Lower lobe of right lung (tissue), 2 donors: ENCODE measurements at regions not wholly inside any gene's neighbourhood (a gene's known extent, or its start where the extent isn't known, plus 50 kb on each side); places are given as distances from the start of the nearest gene placed in this dataset.

Experiments
- ATAC-seq, 2 donors: fragments of 200-7000 bp; cut with Tn5 transposase; one replicate each; pipeline ENCODE4 v1.9.1; 2020 to 2022; ENCODE audit warnings: mild to moderate bottlenecking in 2 of 2, moderate library complexity in 2 of 2
- DNase-seq: peaks from one replicate; pipeline ENCODE4 v3.0.0-alpha.2; 2020
- H3K27ac ChIP-seq: fragments of 200-600 bp; one replicate; pipeline ENCODE4 v1.8.0; 2022
- H3K27me3 ChIP-seq: fragments of 200-600 bp; one replicate; pipeline ENCODE4 v1.8.0; 2022; ENCODE audit warnings: low read depth
- H3K36me3 ChIP-seq: fragments of 200-600 bp; one replicate; pipeline ENCODE4 v1.8.0; 2022; ENCODE audit warnings: mild to moderate bottlenecking
- H3K4me1 ChIP-seq: fragments of 200-600 bp; one replicate; pipeline ENCODE4 v1.8.0; 2022
- H3K4me3 ChIP-seq: fragments of 200-600 bp; one replicate; pipeline ENCODE4 v1.8.0; 2022; ENCODE audit warnings: mild to moderate bottlenecking
- H3K9me3 ChIP-seq: fragments of 200-600 bp; one replicate; pipeline ENCODE4 v1.8.0; 2022
- intact Hi-C: fragments of 100-400 bp; cut with DNase I; formaldehyde crosslinking; loops from one replicate; pipeline ENCODE4 v1.11.0; 2022
- TF ChIP-seq, protein P1 (sequence below): fragments of 200-600 bp; IDR thresholded peaks from one replicate; pipeline ENCODE4 v1.8.0; 2022; ENCODE audit warnings: antibody characterized with exemption, mild to moderate bottlenecking
- donor health status: DM: no; HTN: yes; CAD: no; lungs with severe emphysema.

DNA sequence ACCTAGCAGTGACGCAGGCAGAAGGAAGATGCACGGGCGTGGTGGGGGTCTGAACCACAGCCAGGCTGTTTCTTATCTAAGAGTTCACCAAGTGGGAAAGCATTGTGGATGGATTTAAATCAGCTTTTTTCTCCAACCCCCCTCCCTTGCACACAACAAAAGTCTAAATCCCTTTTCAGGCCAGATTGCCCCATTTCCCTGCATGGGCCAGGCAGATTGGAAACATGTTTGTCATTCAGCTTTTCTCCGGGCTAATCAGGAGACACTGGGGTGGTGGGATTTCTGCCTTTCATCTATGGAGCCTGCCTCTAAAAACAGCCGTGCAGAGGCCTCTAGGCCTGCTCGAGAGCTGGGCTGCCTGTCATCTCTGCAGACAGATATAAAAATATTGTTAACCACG, 166.3 kb upstream of the LEF1 start:
- intact Hi-C loops = no loop called here
- no peaks in the 10 kb centered on the region for H3K27me3 ChIP-seq
- no peak for ATAC-seq

DNA sequence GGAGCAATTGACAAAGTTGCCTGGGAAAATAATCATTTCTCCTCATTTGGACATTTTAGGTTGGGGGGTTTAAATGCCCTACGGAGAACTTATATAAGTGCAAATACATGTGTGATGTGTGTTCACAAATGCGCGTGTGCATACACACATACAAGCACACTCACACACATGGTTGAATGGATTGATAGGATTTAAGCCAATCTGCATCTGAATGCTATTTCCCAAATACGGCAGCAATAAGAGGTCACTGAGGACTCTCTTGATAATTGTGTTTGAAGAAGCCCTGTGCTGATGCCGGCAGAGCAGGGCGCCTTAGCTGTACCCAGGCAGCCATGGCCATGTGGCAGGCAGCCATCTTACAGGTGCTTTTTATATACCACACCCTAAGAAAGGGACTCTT, 165.3 kb upstream of the LEF1 start:
- H3K4me3 ChIP-seq = no peak overlapping the region
- peaks cover 4% of the 10 kb centered on the region for H3K4me1 ChIP-seq
- H3K27ac ChIP-seq = no peak overlapping the region
- intact Hi-C loops = no loop called here
- no peaks in the 10 kb centered on the region for H3K36me3 ChIP-seq
- DNase-seq = no peak
- no peaks in the 10 kb centered on the region for H3K27me3 ChIP-seq
- TF ChIP-seq, protein P1, sequence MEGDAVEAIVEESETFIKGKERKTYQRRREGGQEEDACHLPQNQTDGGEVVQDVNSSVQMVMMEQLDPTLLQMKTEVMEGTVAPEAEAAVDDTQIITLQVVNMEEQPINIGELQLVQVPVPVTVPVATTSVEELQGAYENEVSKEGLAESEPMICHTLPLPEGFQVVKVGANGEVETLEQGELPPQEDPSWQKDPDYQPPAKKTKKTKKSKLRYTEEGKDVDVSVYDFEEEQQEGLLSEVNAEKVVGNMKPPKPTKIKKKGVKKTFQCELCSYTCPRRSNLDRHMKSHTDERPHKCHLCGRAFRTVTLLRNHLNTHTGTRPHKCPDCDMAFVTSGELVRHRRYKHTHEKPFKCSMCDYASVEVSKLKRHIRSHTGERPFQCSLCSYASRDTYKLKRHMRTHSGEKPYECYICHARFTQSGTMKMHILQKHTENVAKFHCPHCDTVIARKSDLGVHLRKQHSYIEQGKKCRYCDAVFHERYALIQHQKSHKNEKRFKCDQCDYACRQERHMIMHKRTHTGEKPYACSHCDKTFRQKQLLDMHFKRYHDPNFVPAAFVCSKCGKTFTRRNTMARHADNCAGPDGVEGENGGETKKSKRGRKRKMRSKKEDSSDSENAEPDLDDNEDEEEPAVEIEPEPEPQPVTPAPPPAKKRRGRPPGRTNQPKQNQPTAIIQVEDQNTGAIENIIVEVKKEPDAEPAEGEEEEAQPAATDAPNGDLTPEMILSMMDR = no peak
- ATAC-seq = no peak
- no peaks in the 10 kb centered on the region for H3K9me3 ChIP-seq

More for the DNA sequence above, 166.3 kb upstream of the LEF1 start:
- no peak for DNase-seq
- no peak overlapping the region for H3K27ac ChIP-seq
- H3K4me3 ChIP-seq = no peak overlapping the region
- peaks cover 4% of the 10 kb centered on the region for H3K4me1 ChIP-seq
- H3K9me3 ChIP-seq = no peaks in the 10 kb centered on the region
- no peaks in the 10 kb centered on the region for H3K36me3 ChIP-seq
- TF ChIP-seq, protein P1 = no peak

DNA sequence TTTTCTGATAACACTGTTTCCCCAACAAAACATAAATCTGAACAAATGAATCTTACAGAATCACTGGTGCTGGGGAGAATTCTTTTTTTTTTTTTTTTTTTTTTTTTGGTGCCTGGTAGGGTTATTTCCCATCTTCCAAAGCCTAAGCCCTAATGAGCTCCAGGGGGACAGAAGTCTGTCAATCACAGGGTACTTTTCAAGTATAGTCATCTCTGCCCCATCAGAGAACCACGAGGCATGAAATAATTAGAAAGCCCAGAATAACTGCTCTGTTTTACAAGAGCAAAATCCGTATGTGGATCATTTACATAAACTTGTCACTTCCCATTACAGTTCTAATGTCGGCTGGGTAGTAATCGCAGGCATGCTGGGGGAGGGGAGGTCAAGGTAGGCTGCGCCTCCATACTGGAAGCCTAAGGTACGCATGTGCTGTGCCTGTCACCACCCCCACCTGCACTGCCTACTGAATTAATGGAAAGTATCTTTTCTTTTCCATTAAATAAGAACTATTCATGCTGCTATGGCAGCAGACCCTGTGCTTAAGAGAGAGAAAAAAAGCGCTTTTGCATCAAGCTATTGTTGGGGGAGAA, 164.7 kb upstream of the LEF1 start:
- Histone ChIP-seq H3K36me3 (no peaks in the 10 kb centered on the region), H3K4me1 (peaks cover 4% of the 10 kb centered on the region), H3K27me3 (no peaks in the 10 kb centered on the region), H3K4me3 (no peak overlapping the region), H3K9me3 (no peaks in the 10 kb centered on the region), H3K27ac (no peak overlapping the region)
- DNase-seq (no peak), ATAC-seq (no peak)
- intact Hi-C loops = no loop called here
- TF ChIP-seq, protein P1 = no peak

DNA sequence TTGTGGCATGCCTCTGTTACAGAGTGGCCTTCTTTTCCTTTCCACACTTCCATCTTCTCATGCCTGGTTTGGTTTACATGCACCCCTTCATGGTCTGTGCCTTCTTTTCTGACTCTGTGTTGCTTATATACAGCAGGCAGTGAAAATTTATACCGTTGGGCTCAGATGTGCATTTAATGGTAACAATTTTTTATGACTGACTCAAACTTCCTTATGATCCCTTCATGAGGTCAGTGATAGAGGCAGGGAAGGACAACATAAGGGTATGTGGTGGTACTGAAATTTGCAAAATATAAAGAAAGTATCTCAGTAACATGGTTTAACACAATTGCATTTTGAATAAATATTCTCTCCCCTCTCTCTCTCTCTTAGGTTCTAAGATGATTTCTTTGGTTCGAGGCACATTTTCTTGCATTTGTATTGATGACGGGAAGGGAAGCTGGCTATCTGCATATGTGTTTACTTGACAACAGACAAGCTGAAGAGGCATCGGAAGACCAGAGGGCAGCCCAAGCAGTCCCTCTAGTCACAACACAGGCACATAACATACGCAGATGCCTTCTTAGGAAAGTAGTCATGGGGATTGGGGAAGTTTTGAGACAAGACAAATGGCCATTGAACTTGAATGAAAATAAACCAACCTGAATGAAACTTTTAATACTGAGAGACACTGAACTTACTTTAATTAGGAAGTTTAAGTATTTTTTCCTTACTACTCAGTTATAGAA, 163.3 kb upstream of the LEF1 start:
- no peak for ATAC-seq
- H3K9me3 ChIP-seq = no peaks in the 10 kb centered on the region
- TF ChIP-seq, protein P1 = no peak

DNA sequence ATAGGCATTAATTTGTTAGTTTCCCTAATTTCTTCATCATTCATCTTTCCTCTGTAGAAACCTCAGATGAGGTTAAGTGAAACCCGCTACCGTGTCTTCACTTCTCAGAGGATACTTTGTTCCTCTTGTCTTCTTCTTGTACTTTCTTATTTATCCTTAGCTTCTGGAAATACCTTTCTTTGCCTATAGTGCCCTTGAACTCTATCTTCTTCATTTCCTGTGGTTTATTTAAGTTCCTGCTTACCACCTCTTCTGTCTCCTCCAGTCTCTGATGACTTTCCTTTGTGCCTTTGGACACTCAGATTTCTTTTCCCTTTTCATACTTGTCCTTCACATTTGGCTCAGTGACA, 159.6 kb upstream of the LEF1 start:
- intact Hi-C loops = no loop called here
- ATAC-seq = no peak
- H3K27ac ChIP-seq = no peak overlapping the region
- no peaks in the 10 kb centered on the region for H3K9me3 ChIP-seq
- H3K4me1 ChIP-seq = no peaks in the 10 kb centered on the region
- H3K4me3 ChIP-seq = no peak overlapping the region
- TF ChIP-seq, protein P1 = no peak
- no peak for DNase-seq
- no peaks in the 10 kb centered on the region for H3K27me3 ChIP-seq
- no peaks in the 10 kb centered on the region for H3K36me3 ChIP-seq

More for the DNA sequence above, 163.3 kb upstream of the LEF1 start:
- intact Hi-C loops = no loop called here
- H3K4me1 ChIP-seq = no peaks in the 10 kb centered on the region
- DNase-seq = no peak
- H3K4me3 ChIP-seq = no peak overlapping the region
- H3K27me3 ChIP-seq = no peaks in the 10 kb centered on the region
- H3K36me3 ChIP-seq = no peaks in the 10 kb centered on the region
- H3K27ac ChIP-seq = no peak overlapping the region
